Transverse colon (tissue), 4 donors: ENCODE measurements at regions not wholly inside any gene's neighbourhood (a gene's known extent, or its start where the extent isn't known, plus 50 kb on each side); places are given as distances from the start of the nearest gene placed in this dataset.

Experiments used
- DNase-seq: peaks from one replicate; pipeline ENCODE4 v3.0.0-alpha.2; 2019
- H3K27ac ChIP-seq, 4 donors: fragments of 200-600 bp; sonication (generic); 2 replicates each; pipeline ENCODE4 v1.5.1; 2016 to 2018; ENCODE audit warnings: inconsistent platforms in 4 of 4
- H3K27me3 ChIP-seq: fragments of 200-600 bp; sonication (generic); 2 replicates; pipeline ENCODE4 v1.5.1; 2017; ENCODE audit warnings: inconsistent platforms
- H3K36me3 ChIP-seq, 4 donors: fragments of 200-600 bp; sonication (generic); 2 replicates each; pipeline ENCODE4 v1.5.1; 2017 to 2019; ENCODE audit warnings: inconsistent platforms in 4 of 4
- H3K4me1 ChIP-seq, 4 donors: fragments of 200-600 bp; sonication (generic); 2 replicates each; pipeline ENCODE4 v1.5.1; 2017 to 2020; ENCODE audit warnings: inconsistent platforms in 4 of 4
- H3K4me3 ChIP-seq, 4 donors: fragments of 200-600 bp; sonication (generic); 1 replicate in 1 of 4; 2 replicates in 3 of 4; pipeline versions ENCODE4 v1.5.1 to v1.6.1; 2017 to 2019; ENCODE audit warnings: inconsistent platforms in 4 of 4
- H3K9me3 ChIP-seq, 2 donors: fragments of 200-600 bp; sonication (generic); 2 replicates each; pipeline ENCODE4 v1.5.1; 2017 to 2019; ENCODE audit warnings: inconsistent platforms in 2 of 2
- CTCF ChIP-seq, 5 experiments: fragments of 200-600 bp in 3 of 5; fragments of 450-650 bp in 2 of 5; sonication (generic) in 3 of 5; IDR thresholded peaks; 1 replicate in 2 of 5; 2 replicates in 3 of 5; pipeline ENCODE4 v1.5.1; 2016 to 2017; ENCODE audit warnings: antibody characterized with exemption in 5 of 5, inconsistent platforms in 3 of 5, mild to moderate bottlenecking in 2 of 5, moderate library complexity in 1 of 5
- EP300 ChIP-seq: sonication (generic); formaldehyde crosslinking; IDR thresholded peaks from one replicate; pipeline ENCODE4 v1.6.1; 2017; ENCODE audit warnings: antibody characterized with exemption, low read depth
- POLR2A ChIP-seq: fragments of 450-650 bp; IDR thresholded peaks from one replicate; pipeline ENCODE4 v1.6.1; 2016; ENCODE audit warnings: antibody characterized with exemption, mild to moderate bottlenecking, moderate library complexity
- POLR2AphosphoS5 ChIP-seq, 3 donors: sonication (generic); formaldehyde crosslinking; IDR thresholded peaks; one replicate each; pipeline ENCODE4 v1.6.1; 2016; ENCODE audit warnings: antibody characterized with exemption in 3 of 3
- WGBS, 2 donors: methylation state at CpG; one replicate each; pipeline ENCODE4 v1.1.5; 2018; ENCODE audit warnings: low coverage in 1 of 2; 5-methylcytosine and 5-hydroxymethylcytosine counted together
- in situ Hi-C, 4 donors: fragments of 200-750 bp; cut with MboI; loops; one replicate each; pipeline versions ENCODE4 v1.15.0 to v1.15.1; 2017; ENCODE audit warnings: low sequenced_read_pairs in 3 of 4, low pct_ligation_motif_present in 1 of 4, low pct_unique_long_range_greater_than_20kb in 1 of 4
- intact Hi-C: fragments of 100-400 bp; cut with DNase I; formaldehyde crosslinking; loops from one replicate; pipeline ENCODE4 v1.15.1; 2023; ENCODE audit warnings: low total_unique reads

GRCh38 chr2:176699644-176700043 is 430.4 kb downstream of the MTX2 start:
- no peaks in the 10 kb centered on the region for H3K36me3 ChIP-seq
- no peak for DNase-seq

GRCh38 chr2:176702131-176702530 is 432.9 kb downstream of the MTX2 start:
- H3K4me3 ChIP-seq = no peak overlapping the region
- H3K9me3 ChIP-seq = no peaks in the 10 kb centered on the region
- intact Hi-C loops (no loop called here), in situ Hi-C loops (no loop called here)
- H3K27me3 ChIP-seq = no peaks in the 10 kb centered on the region
- no peaks in the 10 kb centered on the region for H3K4me1 ChIP-seq
- no peak for DNase-seq
- H3K27ac ChIP-seq = no peak overlapping the region
- no peak for TF ChIP-seq CTCF (IDR thresholded peaks at IDR 0.05)
- TF ChIP-seq POLR2AphosphoS5 (IDR thresholded peaks at IDR 0.05) = no peak
- no peak for TF ChIP-seq EP300
- no peak for TF ChIP-seq POLR2A
- H3K36me3 ChIP-seq = no peaks in the 10 kb centered on the region
- 67 to 90% methylated on average over 1 of the region's 1 CpG for WGBS, 2 donors

More at GRCh38 chr2:176699644-176700043, 430.4 kb downstream of the MTX2 start:
- TF ChIP-seq CTCF (IDR thresholded peaks at IDR 0.05) (no peak), POLR2AphosphoS5 (IDR thresholded peaks at IDR 0.05) (no peak), POLR2A (no peak), EP300 (no peak)
- intact Hi-C loops (no loop called here), in situ Hi-C loops (no loop called here)
- H3K27me3 ChIP-seq = no peaks in the 10 kb centered on the region
- H3K4me1 ChIP-seq = no peaks in the 10 kb centered on the region
- H3K4me3 ChIP-seq = no peak overlapping the region
- H3K27ac ChIP-seq = no peak overlapping the region
- H3K9me3 ChIP-seq = no peaks in the 10 kb centered on the region

- TF ChIP-seq CTCF (IDR thresholded peaks at IDR 0.05) (no peak), POLR2A (no peak), POLR2AphosphoS5 (IDR thresholded peaks at IDR 0.05) (no peak), EP300 (no peak)
- 58 to 61% methylated on average over 3 of the region's 3 CpGs for WGBS, 2 donors
- H3K4me3 ChIP-seq = no peak overlapping the region
- no peaks in the 10 kb centered on the region for H3K9me3 ChIP-seq
- no peak for DNase-seq
- in situ Hi-C loops (no loop called here), intact Hi-C loops (no loop called here)
- no peaks in the 10 kb centered on the region for H3K4me1 ChIP-seq
- H3K27ac ChIP-seq = no peak overlapping the region
- H3K27me3 ChIP-seq = no peaks in the 10 kb centered on the region
- no peaks in the 10 kb centered on the region for H3K36me3 ChIP-seq
Observed at GRCh38 chr2:176704282-176704858, 435.1 kb downstream of the MTX2 start.

- Histone ChIP-seq H3K4me1 (no peaks in the 10 kb centered on the region), H3K36me3 (no peaks in the 10 kb centered on the region), H3K27ac (no peak overlapping the region), H3K27me3 (no peaks in the 10 kb centered on the region), H3K4me3 (no peak overlapping the region), H3K9me3 (no peaks in the 10 kb centered on the region)
- TF ChIP-seq CTCF (IDR thresholded peaks at IDR 0.05) (no peak), POLR2AphosphoS5 (IDR thresholded peaks at IDR 0.05) (no peak), POLR2A (no peak), EP300 (no peak)
- intact Hi-C loops (no loop called here), in situ Hi-C loops (no loop called here)
- DNase-seq = no peak
- WGBS, 2 donors = 84 to 95% methylated on average over 13 to 18 of the region's 18 CpGs
Observed at GRCh38 chr2:176709149-176709951, 440.1 kb downstream of the MTX2 start.
